ENCODE measurements at regions not wholly inside any gene's neighbourhood (a gene's known extent, or its start where the extent isn't known, plus 50 kb on each side); places are given as distances from the start of the nearest gene placed in this dataset.
A peak's percentile ranks its signal among the peaks of the same experiment; 100 is the strongest.

- no peak for DNase-seq
Observed at GRCh38 chr6:91864911-91865310, 1278.0 kb upstream of the MAP3K7 start.

- no peak for DNase-seq
Observed at GRCh38 chr6:91860541-91861335, 1273.9 kb upstream of the MAP3K7 start.

- no peak for DNase-seq
Observed at GRCh38 chr6:91852252-91852651, 1265.4 kb upstream of the MAP3K7 start.

GRCh38 chr6:91834813-91835212, 1247.9 kb upstream of the MAP3K7 start:
- no peak for DNase-seq

- DNase-seq, result no peak
Observed at GRCh38 chr6:91827151-91827550, 1240.3 kb upstream of the MAP3K7 start.

GRCh38 chr6:91826128-91826527, 1239.3 kb upstream of the MAP3K7 start:
- no peak for DNase-seq

GRCh38 chr6:91824331-91824730, 1237.5 kb upstream of the MAP3K7 start:
- no peak for DNase-seq

GRCh38 chr6:91822581-91822980, 1235.7 kb upstream of the MAP3K7 start:
- DNase-seq, result no peak

GRCh38 chr6:91816335-91816734, 1229.5 kb upstream of the MAP3K7 start:
- no peak for DNase-seq

GRCh38 chr6:91813641-91814040, 1226.8 kb upstream of the MAP3K7 start:
- DNase-seq, result no peak

GRCh38 chr6:91812596-91813274, 1225.9 kb upstream of the MAP3K7 start:
- peak; percentile 18 for DNase-seq

GRCh38 chr6:91804981-91805380, 1218.1 kb upstream of the MAP3K7 start:
- DNase-seq, result no peak

- no peak for DNase-seq
Observed at GRCh38 chr6:91802431-91802830, 1215.6 kb upstream of the MAP3K7 start.

- DNase-seq, result no peak
Observed at GRCh38 chr6:91796603-91797002, 1209.7 kb upstream of the MAP3K7 start.

- DNase-seq, result no peak
Observed at GRCh38 chr6:91788501-91788900, 1201.6 kb upstream of the MAP3K7 start.

GRCh38 chr6:91786474-91787184, 1199.8 kb upstream of the MAP3K7 start:
- no peak for DNase-seq

GRCh38 chr6:91782802-91783201, 1195.9 kb upstream of the MAP3K7 start:
- no peak for DNase-seq

GRCh38 chr6:91781946-91782345, 1195.1 kb upstream of the MAP3K7 start:
- no peak for DNase-seq

- DNase-seq, result no peak
Observed at GRCh38 chr6:91780270-91780669, 1193.4 kb upstream of the MAP3K7 start.

GRCh38 chr6:91761621-91762020, 1174.7 kb upstream of the MAP3K7 start:
- no peak for DNase-seq

GRCh38 chr6:91754691-91755090, 1167.8 kb upstream of the MAP3K7 start:
- no peak for DNase-seq

GRCh38 chr6:91751526-91751925, 1164.7 kb upstream of the MAP3K7 start:
- DNase-seq, result no peak

GRCh38 chr6:91744566-91744965, 1157.7 kb upstream of the MAP3K7 start:
- no peak for DNase-seq

- no peak for DNase-seq
Observed at GRCh38 chr6:91743756-91744155, 1156.9 kb upstream of the MAP3K7 start.
